H9 (cell line): ENCODE measurements at regions not wholly inside any gene's neighbourhood (a gene's known extent, or its start where the extent isn't known, plus 50 kb on each side); places are given as distances from the start of the nearest gene placed in this dataset.

Experiments used
- DNase-seq: peaks from one replicate; pipeline ENCODE4 v3.0.0-alpha.2; 2017
- H2AFZ ChIP-seq: one replicate; pipeline ENCODE4 v1.6.1; 2013; ENCODE audit warnings: mild to moderate bottlenecking, low read length, control low read depth, moderate library complexity
- H2AK5ac ChIP-seq: 2 replicates; pipeline ENCODE4 v1.6.1; 2013; ENCODE audit warnings: low read length, control low read depth, mixed read lengths; ENCODE audit not compliant: insufficient read length
- H2BK120ac ChIP-seq: one replicate; pipeline ENCODE4 v1.6.1; 2013; ENCODE audit warnings: low read depth, mild to moderate bottlenecking, low read length, control low read depth, inconsistent platforms; ENCODE audit not compliant: poor library complexity, severe bottlenecking
- H2BK12ac ChIP-seq: 2 replicates; pipeline ENCODE4 v1.6.1; 2013; ENCODE audit warnings: low read length, control low read depth, mixed read lengths, low read depth; ENCODE audit not compliant: insufficient read length
- H2BK15ac ChIP-seq: 2 replicates; pipeline ENCODE4 v1.6.1; 2013; ENCODE audit warnings: low read depth, low read length, control low read depth
- H2BK20ac ChIP-seq: one replicate; pipeline ENCODE4 v1.6.1; 2013; ENCODE audit warnings: low read depth, mild to moderate bottlenecking, low read length, control low read depth, inconsistent platforms; ENCODE audit not compliant: poor library complexity, severe bottlenecking
- H2BK5ac ChIP-seq: 2 replicates; pipeline ENCODE4 v1.6.1; 2013; ENCODE audit warnings: low read length, control low read depth, mixed read lengths; ENCODE audit not compliant: insufficient read length
- H3K14ac ChIP-seq: 2 replicates; pipeline ENCODE4 v1.6.1; 2013; ENCODE audit warnings: low read length, control low read depth; ENCODE audit not compliant: insufficient read depth
- H3K18ac ChIP-seq: 2 replicates; pipeline ENCODE4 v1.6.1; 2013; ENCODE audit warnings: low read depth, mild to moderate bottlenecking, mixed read lengths, low read length, control low read depth; ENCODE audit not compliant: insufficient read length
- H3K23ac ChIP-seq: 2 replicates; pipeline ENCODE4 v1.6.1; 2013; ENCODE audit warnings: low read length, control low read depth, mixed read lengths, low read depth; ENCODE audit not compliant: insufficient read length
- H3K23me2 ChIP-seq: 2 replicates; pipeline ENCODE4 v1.6.1; 2013; ENCODE audit warnings: low read depth, mild to moderate bottlenecking, mixed read lengths, low read length, control low read depth; ENCODE audit not compliant: insufficient read length, poor library complexity, severe bottlenecking
- H3K27ac ChIP-seq: 2 replicates; pipeline ENCODE4 v1.5.1; 2013; ENCODE audit warnings: low read length, control low read depth, mixed read lengths, low read depth; ENCODE audit not compliant: insufficient read length
- H3K27me3 ChIP-seq: 2 replicates; pipeline ENCODE4 v1.6.1; 2013; ENCODE audit warnings: low read length, control low read depth, inconsistent platforms; ENCODE audit not compliant: insufficient read depth
- H3K4ac ChIP-seq: 2 replicates; pipeline ENCODE4 v1.6.1; 2013; ENCODE audit warnings: low read depth, mild to moderate bottlenecking, control low read depth, inconsistent platforms, low read length, moderate library complexity
- H3K4me1 ChIP-seq: 2 replicates; pipeline ENCODE4 v1.6.1; 2013; ENCODE audit warnings: low read length, control low read depth, inconsistent platforms; ENCODE audit not compliant: insufficient read depth
- H3K4me2 ChIP-seq: 2 replicates; pipeline ENCODE4 v1.6.1; 2013; ENCODE audit warnings: low read length, control low read depth, mixed read lengths; ENCODE audit not compliant: insufficient read length, insufficient read depth
- H3K56ac ChIP-seq: 2 replicates; pipeline ENCODE4 v1.6.1; 2013; ENCODE audit warnings: low read depth, mild to moderate bottlenecking, mixed read lengths, low read length, control low read depth; ENCODE audit not compliant: insufficient read length
- H3K79me1 ChIP-seq: 2 replicates; pipeline ENCODE4 v1.6.1; 2013; ENCODE audit warnings: low read depth, mild to moderate bottlenecking, moderate library complexity, low read length, control low read depth, inconsistent platforms; ENCODE audit not compliant: insufficient read depth, poor library complexity, severe bottlenecking
- H3K79me2 ChIP-seq: 2 replicates; pipeline ENCODE4 v1.6.1; 2013; ENCODE audit warnings: low read length, control low read depth, inconsistent platforms; ENCODE audit not compliant: insufficient read depth
- H3K9ac ChIP-seq: 2 replicates; pipeline ENCODE4 v1.6.1; 2013; ENCODE audit warnings: low read length, control low read depth, mixed read lengths; ENCODE audit not compliant: insufficient read length; ENCODE audit errors: extremely low read depth
- H3K9me3 ChIP-seq: one replicate; pipeline ENCODE4 v1.6.1; 2013; ENCODE audit warnings: low read depth, low read length, inconsistent platforms; ENCODE audit not compliant: control insufficient read depth
- H3T11ph ChIP-seq: one replicate; pipeline ENCODE4 v1.6.1; 2013; ENCODE audit warnings: mild to moderate bottlenecking, low read length, control low read depth, inconsistent platforms
- H4K20me1 ChIP-seq: one replicate; pipeline ENCODE4 v1.6.1; 2013; ENCODE audit not compliant: control insufficient read depth, insufficient read length, insufficient read depth
- H4K5ac ChIP-seq: 2 replicates; pipeline ENCODE4 v1.6.1; 2013; ENCODE audit warnings: low read depth, mild to moderate bottlenecking, mixed read lengths, low read length, control low read depth; ENCODE audit not compliant: insufficient read length
- H4K8ac ChIP-seq: replicated peaks from 2 replicates; pipeline ENCODE4 v1.6.1; 2013; ENCODE audit warnings: low read length, control low read depth, mixed read lengths, low read depth; ENCODE audit not compliant: insufficient read length
- H4K91ac ChIP-seq: 2 replicates; pipeline ENCODE4 v1.6.1; 2013; ENCODE audit warnings: low read depth, mild to moderate bottlenecking, moderate library complexity, mixed read lengths, low read length, control low read depth; ENCODE audit not compliant: insufficient read length
- H3K27ac Mint-ChIP-seq, 3 experiments: 2 replicates in 2 of 3; 3 replicates in 1 of 3; pipeline ENCODE4 v1.8.0; 2020 to 2021; ENCODE audit warnings: mixed read lengths in 3 of 3, mild to moderate bottlenecking in 1 of 3, moderate library complexity in 1 of 3
- H3K27me3 Mint-ChIP-seq: 2 replicates; pipeline ENCODE4 v1.8.0; 2021; ENCODE audit warnings: low read depth, mild to moderate bottlenecking, moderate library complexity, mixed read lengths
- H3K36me3 Mint-ChIP-seq, 3 experiments: 2 replicates in 2 of 3; 3 replicates in 1 of 3; pipeline ENCODE4 v1.8.0; 2020 to 2021; ENCODE audit warnings: low read depth in 3 of 3, mixed read lengths in 3 of 3; ENCODE audit not compliant: insufficient read depth in 1 of 3
- H3K4me1 Mint-ChIP-seq, 2 experiments: 2 replicates each; pipeline ENCODE4 v1.8.0; 2020; ENCODE audit warnings: mixed read lengths in 2 of 2
- H3K4me3 Mint-ChIP-seq, 2 experiments: 2 replicates in 1 of 2; 3 replicates in 1 of 2; pipeline ENCODE4 v1.8.0; 2020 to 2021; ENCODE audit warnings: mild to moderate bottlenecking in 2 of 2, mixed read lengths in 2 of 2, moderate library complexity in 1 of 2
- H3K9me3 Mint-ChIP-seq, 2 experiments: 2 replicates in 1 of 2; 3 replicates in 1 of 2; pipeline ENCODE4 v1.8.0; 2020; ENCODE audit warnings: mild to moderate bottlenecking in 2 of 2, mixed read lengths in 2 of 2, moderate library complexity in 1 of 2
- CTCF ChIP-seq: fragments of 200-600 bp; sonication (generic); conservative IDR thresholded peaks from 3 replicates; pipeline ENCODE4 v1.8.0; 2021; ENCODE audit warnings: antibody characterized with exemption, mild to moderate bottlenecking
- WGBS: extraction: QIAGEN DNeasy Blood & Tissue Kit; methylation state at CpG from one replicate; pipeline ENCODE4 v1.1.7; 2013; ENCODE audit warnings: missing lambda C conversion rate, low lambda C conversion rate, mixed read lengths; ENCODE audit not compliant: insufficient read length; ENCODE audit errors: extremely low coverage; 5-methylcytosine and 5-hydroxymethylcytosine counted together

GRCh38 chr2:166627893-166628292 is 133.8 kb upstream of the SCN7A start:
- Histone ChIP-seq H3K27ac (no peak overlapping the region), H3K9ac (no peak overlapping the region), H2AK5ac (no peak overlapping the region), H2BK20ac (no peak overlapping the region), H3K79me2 (no peaks in the 10 kb centered on the region), H4K20me1 (no peaks in the 10 kb centered on the region), H2AFZ (no peak overlapping the region), H3K23me2 (no peaks in the 10 kb centered on the region), H3K4ac (no peak overlapping the region), H4K91ac (no peak overlapping the region), H2BK5ac (no peak overlapping the region), H3K56ac (no peak overlapping the region), H3K4me1 (peaks cover 4% of the 10 kb centered on the region; the same call in 1 of the 2 replicates), H4K5ac (no peak overlapping the region), H3K18ac (no peak overlapping the region), H2BK120ac (no peak overlapping the region), H3K4me2 (no peak overlapping the region), H2BK12ac (no peak overlapping the region), H4K8ac (no peak overlapping the region), H2BK15ac (no peak overlapping the region), H3K9me3 (no peaks in the 10 kb centered on the region), H3T11ph (no peak overlapping the region), H3K23ac (no peak overlapping the region), H3K79me1 (no peaks in the 10 kb centered on the region), H3K14ac (no peak overlapping the region), H3K27me3 (no peaks in the 10 kb centered on the region)
- H3K27ac Mint-ChIP-seq = no peak overlapping the region
- no peak for TF ChIP-seq CTCF
- DNase-seq = no peak
- H3K36me3 Mint-ChIP-seq = no peaks in the 10 kb centered on the region
- peaks cover 18% of the 10 kb centered on the region in 2 experiments for H3K4me1 Mint-ChIP-seq
- peaks cover 1% of the 10 kb centered on the region; the same call in 1 of the 2 replicates for H3K27me3 Mint-ChIP-seq
- H3K9me3 Mint-ChIP-seq = peaks cover 6 to 9% of the 10 kb centered on the region in 2 experiments; a peak in 2 of 5 replicates
- H3K4me3 Mint-ChIP-seq = no peak overlapping the region
- WGBS = no CpG with 5 or more reads among the region's 2 CpGs
